Left renal pelvis (tissue), 4 donors: ENCODE measurements at regions not wholly inside any gene's neighbourhood (a gene's known extent, or its start where the extent isn't known, plus 50 kb on each side); places are given as distances from the start of the nearest gene placed in this dataset.
"Not testable (repeated sequence)": the region's sequence is repeated elsewhere in the genome, so short reads cannot be mapped to it uniquely, and the experiment has no call there.

Source experiments
- DNase-seq, 4 donors: peaks; one replicate each; pipeline ENCODE4 v3.0.0-alpha.2; 2013; ENCODE audit warnings: low read depth in 4 of 4, low spot score in 3 of 4

- no peak for DNase-seq
These were observed 636.8 kb upstream of the LINC00305 start for GRCh38 chr18:64785686-64786085.

GRCh38 chr18:64777556-64777955 is 628.7 kb upstream of the LINC00305 start:
- DNase-seq: no peak

GRCh38 chr18:64765908-64766307 is 617.0 kb upstream of the LINC00305 start:
- DNase-seq: no peak

GRCh38 chr18:64752707-64753106 is 603.8 kb upstream of the LINC00305 start:
- no peak for DNase-seq

GRCh38 chr18:64749884-64750283 is 601.0 kb upstream of the LINC00305 start:
- DNase-seq: no peak

- no peak for DNase-seq
These were observed 598.9 kb upstream of the LINC00305 start for GRCh38 chr18:64747803-64748202.

GRCh38 chr18:64742898-64743297 is 594.0 kb upstream of the LINC00305 start:
- DNase-seq: no peak

- DNase-seq: no peak
These were observed 585.2 kb upstream of the LINC00305 start for GRCh38 chr18:64734063-64734462.

- DNase-seq: not testable (repeated sequence)
These were observed 576.8 kb upstream of the LINC00305 start for GRCh38 chr18:64725657-64726056.

- DNase-seq: no peak
These were observed 572.0 kb upstream of the LINC00305 start for GRCh38 chr18:64720781-64721464.

- peak in 1 of 4 donors; percentile 6 for DNase-seq
These were observed 569.9 kb upstream of the LINC00305 start for GRCh38 chr18:64718808-64719207.

- DNase-seq: no peak
These were observed 568.1 kb upstream of the LINC00305 start for GRCh38 chr18:64717026-64717425.

- no peak for DNase-seq
These were observed 565.2 kb upstream of the LINC00305 start for GRCh38 chr18:64714086-64714485.

- no peak for DNase-seq
These were observed 564.4 kb upstream of the LINC00305 start for GRCh38 chr18:64713284-64713683.

GRCh38 chr18:64712035-64712434 is 563.1 kb upstream of the LINC00305 start:
- DNase-seq: no peak

- no peak for DNase-seq
These were observed 561.4 kb upstream of the LINC00305 start for GRCh38 chr18:64710105-64710861.

GRCh38 chr18:64707052-64707451 is 558.2 kb upstream of the LINC00305 start:
- no peak for DNase-seq

- no peak for DNase-seq
These were observed 550.2 kb upstream of the LINC00305 start for GRCh38 chr18:64699081-64699480.

- no peak for DNase-seq
These were observed 547.1 kb upstream of the LINC00305 start for GRCh38 chr18:64695851-64696553.

GRCh38 chr18:64693766-64694165 is 544.9 kb upstream of the LINC00305 start:
- DNase-seq: no peak

GRCh38 chr18:64692826-64693225 is 543.9 kb upstream of the LINC00305 start:
- DNase-seq: no peak

GRCh38 chr18:64679121-64679520 is 530.2 kb upstream of the LINC00305 start:
- DNase-seq: no peak
